ENCODE measurements at regions not wholly inside any gene's neighbourhood (a gene's known extent, or its start where the extent isn't known, plus 50 kb on each side); places are given as distances from the start of the nearest gene placed in this dataset.

DNA sequence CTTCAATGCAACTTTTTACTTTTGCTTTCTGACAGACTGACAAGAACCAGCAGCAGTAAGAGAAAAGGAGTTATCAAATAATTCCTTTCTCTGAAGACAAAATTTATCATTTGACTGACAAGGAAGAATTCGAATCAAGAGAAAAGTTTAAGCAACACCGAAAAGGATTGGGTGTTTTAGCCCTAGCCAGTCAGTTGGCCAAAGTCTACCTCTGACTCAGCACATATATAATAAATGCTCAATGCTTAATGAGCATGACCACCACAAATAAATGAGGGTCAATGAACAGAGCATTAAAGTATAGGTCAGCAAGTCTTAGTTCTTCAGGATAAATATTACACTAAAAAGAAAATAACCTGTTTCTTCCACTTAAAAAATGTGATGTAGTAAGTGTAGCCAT, 1603.5 kb upstream of the C9orf72 start:
- Histone ChIP-seq H3K9me3 (replicated peaks; ENCODE audit: control insufficient read depth, insufficient read depth, low read length) (no peaks in the 10 kb centered on the region), H3K36me3 (ENCODE audit: control insufficient read depth in 2 of 2, extremely low read depth in 1 of 2, insufficient read depth in 2 of 2, low read length in 2 of 2) (no peaks in the 10 kb centered on the region), H3K9ac (replicated peaks; ENCODE audit: extremely low read depth, insufficient read depth, low read length) (no peak overlapping the region), H2AFZ (ENCODE audit: low read depth, low read length) (no peak overlapping the region), H3K79me2 (ENCODE audit: control insufficient read depth, insufficient read depth, low read length) (no peaks in the 10 kb centered on the region), H3K27me3 (ENCODE audit: control insufficient read depth in 2 of 2, insufficient read depth in 2 of 2, low read length in 2 of 2) (no peaks in the 10 kb centered on the region), H4K20me1 (replicated peaks; ENCODE audit: control insufficient read depth, extremely low read depth, insufficient read depth, low read length) (no peaks in the 10 kb centered on the region), H3K27ac (ENCODE audit: insufficient read depth, low read depth, low read length) (no peak overlapping the region), H3K9me1 (replicated peaks; ENCODE audit: control insufficient read depth, extremely low read depth, insufficient read depth, low read length) (no peaks in the 10 kb centered on the region), H3K4me3 (replicated peaks in 1 of 3; ENCODE audit: insufficient read depth in 1 of 3, low read depth in 1 of 3, low read length in 3 of 3) (no peak overlapping the region), H3K4me1 (ENCODE audit: control insufficient read depth, extremely low read depth, insufficient read depth, low read length) (no peaks in the 10 kb centered on the region), H3K4me2 (ENCODE audit: insufficient read depth, low read length) (no peak overlapping the region)
- ChIA-PET CTCF (no interaction called here), POLR2A (no interaction called here)
- intact Hi-C loops (cut with micrococcal nuclease): no loop called here
- DNase-seq (ENCODE audit: low read depth, low spot score): no peak
- dilution Hi-C loops (cut with MboI; ENCODE audit: extremely low pct_ligation_motif_present, low sequenced_read_pairs): no loop called here
- no peak for FAIRE-seq
- TF ChIP-seq FOS (IDR thresholded peaks at IDR 0.05; ENCODE audit: borderline replicate concordance, insufficient read depth, low read length): no peak
- TF ChIP-seq, protein P1, sequence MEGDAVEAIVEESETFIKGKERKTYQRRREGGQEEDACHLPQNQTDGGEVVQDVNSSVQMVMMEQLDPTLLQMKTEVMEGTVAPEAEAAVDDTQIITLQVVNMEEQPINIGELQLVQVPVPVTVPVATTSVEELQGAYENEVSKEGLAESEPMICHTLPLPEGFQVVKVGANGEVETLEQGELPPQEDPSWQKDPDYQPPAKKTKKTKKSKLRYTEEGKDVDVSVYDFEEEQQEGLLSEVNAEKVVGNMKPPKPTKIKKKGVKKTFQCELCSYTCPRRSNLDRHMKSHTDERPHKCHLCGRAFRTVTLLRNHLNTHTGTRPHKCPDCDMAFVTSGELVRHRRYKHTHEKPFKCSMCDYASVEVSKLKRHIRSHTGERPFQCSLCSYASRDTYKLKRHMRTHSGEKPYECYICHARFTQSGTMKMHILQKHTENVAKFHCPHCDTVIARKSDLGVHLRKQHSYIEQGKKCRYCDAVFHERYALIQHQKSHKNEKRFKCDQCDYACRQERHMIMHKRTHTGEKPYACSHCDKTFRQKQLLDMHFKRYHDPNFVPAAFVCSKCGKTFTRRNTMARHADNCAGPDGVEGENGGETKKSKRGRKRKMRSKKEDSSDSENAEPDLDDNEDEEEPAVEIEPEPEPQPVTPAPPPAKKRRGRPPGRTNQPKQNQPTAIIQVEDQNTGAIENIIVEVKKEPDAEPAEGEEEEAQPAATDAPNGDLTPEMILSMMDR (IDR thresholded peaks at IDR 0.05; ENCODE audit: extremely low read depth in 1 of 2, insufficient read depth in 1 of 2, low read depth in 1 of 2, low read length in 2 of 2): no peak
- no peak for TF ChIP-seq MYC (IDR thresholded peaks at IDR 0.05; ENCODE audit: low read depth, low read length)
- TF ChIP-seq POLR2A (IDR thresholded peaks at IDR 0.05; ENCODE audit: low read depth, low read length): no peak
- TF ChIP-seq, protein P2, sequence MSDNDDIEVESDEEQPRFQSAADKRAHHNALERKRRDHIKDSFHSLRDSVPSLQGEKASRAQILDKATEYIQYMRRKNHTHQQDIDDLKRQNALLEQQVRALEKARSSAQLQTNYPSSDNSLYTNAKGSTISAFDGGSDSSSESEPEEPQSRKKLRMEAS (IDR thresholded peaks at IDR 0.05; ENCODE audit: insufficient read depth, insufficient read length): no peak
- TF ChIP-seq GATA2 (IDR thresholded peaks at IDR 0.05; ENCODE audit: insufficient read depth, insufficient read length, low read depth, low read length): no peak
- TF ChIP-seq EZH2 (IDR thresholded peaks at IDR 0.05; ENCODE audit: borderline replicate concordance, low read depth, low read length, severe bottlenecking): no peak
- TF ChIP-seq JUN (IDR thresholded peaks at IDR 0.05; ENCODE audit: borderline replicate concordance, insufficient read depth, insufficient read length, low read depth): no peak
- no peak for TF ChIP-seq POLR2AphosphoS5 (IDR thresholded peaks at IDR 0.05; ENCODE audit: insufficient read depth, low read depth, low read length)
- no TSS peak for BruUV-seq (replicated peaks)
